ENCODE measurements at regions not wholly inside any gene's neighbourhood (a gene's known extent, or its start where the extent isn't known, plus 50 kb on each side); places are given as distances from the start of the nearest gene placed in this dataset.

DNA sequence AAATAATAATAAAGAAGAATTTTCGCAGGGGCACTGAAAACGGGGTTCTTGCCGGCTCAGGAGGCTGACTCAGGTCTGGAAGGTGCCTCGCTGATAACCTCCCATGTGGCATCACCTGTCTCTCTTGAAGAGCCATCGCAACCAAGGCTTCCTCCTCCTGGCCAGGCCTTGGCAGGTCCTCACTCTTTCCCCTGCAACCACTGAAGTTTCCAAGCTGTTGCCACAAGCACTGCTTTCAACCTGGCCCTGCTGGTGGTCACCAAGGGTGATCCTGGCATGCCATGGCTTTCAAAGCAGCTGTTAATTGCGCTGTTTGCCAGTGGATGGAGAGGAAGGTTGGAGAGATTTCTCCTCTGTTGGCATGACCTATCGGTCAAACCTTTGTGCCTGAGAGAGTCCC is 163.6 kb upstream of the COPS8 start:
- TF ChIP-seq, protein P1, sequence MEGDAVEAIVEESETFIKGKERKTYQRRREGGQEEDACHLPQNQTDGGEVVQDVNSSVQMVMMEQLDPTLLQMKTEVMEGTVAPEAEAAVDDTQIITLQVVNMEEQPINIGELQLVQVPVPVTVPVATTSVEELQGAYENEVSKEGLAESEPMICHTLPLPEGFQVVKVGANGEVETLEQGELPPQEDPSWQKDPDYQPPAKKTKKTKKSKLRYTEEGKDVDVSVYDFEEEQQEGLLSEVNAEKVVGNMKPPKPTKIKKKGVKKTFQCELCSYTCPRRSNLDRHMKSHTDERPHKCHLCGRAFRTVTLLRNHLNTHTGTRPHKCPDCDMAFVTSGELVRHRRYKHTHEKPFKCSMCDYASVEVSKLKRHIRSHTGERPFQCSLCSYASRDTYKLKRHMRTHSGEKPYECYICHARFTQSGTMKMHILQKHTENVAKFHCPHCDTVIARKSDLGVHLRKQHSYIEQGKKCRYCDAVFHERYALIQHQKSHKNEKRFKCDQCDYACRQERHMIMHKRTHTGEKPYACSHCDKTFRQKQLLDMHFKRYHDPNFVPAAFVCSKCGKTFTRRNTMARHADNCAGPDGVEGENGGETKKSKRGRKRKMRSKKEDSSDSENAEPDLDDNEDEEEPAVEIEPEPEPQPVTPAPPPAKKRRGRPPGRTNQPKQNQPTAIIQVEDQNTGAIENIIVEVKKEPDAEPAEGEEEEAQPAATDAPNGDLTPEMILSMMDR (IDR thresholded peaks at IDR 0.05), result no peak
- TF ChIP-seq POLR2A (IDR thresholded peaks at IDR 0.05) (no peak), EP300 (IDR thresholded peaks at IDR 0.05) (no peak)
